Suppressor macrophage treated with lipopolysaccharide for 4 hours (primary cell): ENCODE measurements at regions not wholly inside any gene's neighbourhood (a gene's known extent, or its start where the extent isn't known, plus 50 kb on each side); places are given as distances from the start of the nearest gene placed in this dataset.
"Not testable (repeated sequence)": the region's sequence is repeated elsewhere in the genome, so short reads cannot be mapped to it uniquely, and the experiment has no call there.

Source experiments
- DNase-seq: peaks from one replicate; pipeline ENCODE4 v3.0.0-alpha.2; 2020

DNA sequence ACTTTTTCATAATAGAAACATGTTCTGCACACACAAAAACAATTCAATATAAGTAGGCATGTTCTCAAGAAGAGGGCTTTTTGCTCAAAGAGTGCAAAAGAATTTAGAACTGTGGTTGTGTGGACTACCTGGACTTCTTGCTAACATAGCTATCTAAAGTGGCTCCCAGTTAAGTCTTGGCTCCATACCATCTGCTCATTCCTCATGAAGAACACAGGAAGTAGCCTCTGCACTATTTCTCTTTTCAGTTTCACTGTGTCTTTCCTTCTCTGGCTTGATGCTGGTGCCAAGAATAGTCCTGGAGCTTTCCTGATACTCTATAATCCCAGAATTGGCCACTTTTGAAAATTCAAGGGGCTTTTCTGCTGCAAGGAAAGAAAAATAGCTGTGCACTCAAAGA, 127.4 kb downstream of the CCER1 start:
- DNase-seq: no peak

DNA sequence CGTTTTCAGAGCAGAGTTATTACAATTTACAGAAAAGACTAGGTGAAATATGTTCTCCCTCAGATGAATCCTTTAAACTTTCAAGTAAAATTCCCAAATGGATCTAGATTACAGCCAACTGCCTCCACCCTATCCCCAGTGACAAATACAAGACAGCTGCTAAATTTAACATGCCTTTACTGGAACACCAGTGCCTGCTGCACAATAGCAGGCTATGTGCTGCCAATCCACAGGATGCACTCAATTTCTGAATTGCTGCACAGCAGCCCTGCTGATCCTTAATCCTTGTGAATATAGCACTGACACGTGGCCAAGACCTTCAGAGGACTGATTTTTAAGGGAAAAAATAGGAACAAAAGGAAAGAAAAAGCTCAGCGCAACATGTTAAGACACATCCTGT, 128.9 kb downstream of the CCER1 start:
- DNase-seq: no peak

DNA sequence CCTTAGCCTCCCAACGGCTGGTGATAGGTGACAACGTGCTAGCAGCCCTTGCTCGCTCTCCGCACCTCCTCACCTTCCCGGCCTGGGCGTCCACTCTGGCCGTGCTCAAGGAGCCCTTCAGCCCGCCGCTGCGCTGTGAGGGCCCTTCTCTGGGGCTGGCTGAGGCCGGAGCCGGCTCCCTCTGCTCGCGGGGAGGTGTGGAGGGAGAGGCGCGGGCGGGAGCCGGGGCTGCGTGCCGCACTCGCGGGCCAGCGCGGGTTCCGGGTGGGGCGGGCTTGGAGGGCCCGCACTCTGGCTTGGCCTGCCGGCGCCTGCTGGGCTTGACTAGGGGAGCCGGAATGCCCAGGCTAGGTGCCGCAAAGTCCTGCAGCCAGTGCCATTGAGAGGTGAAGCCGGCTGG, 131.1 kb downstream of the CCER1 start:
- DNase-seq: no peak

- DNase-seq: no peak
Measured at GRCh38 chr12:90819709-90820108, 135.3 kb downstream of the CCER1 start.

GRCh38 chr12:90816353-90817089, 138.5 kb downstream of the CCER1 start:
- DNase-seq: no peak

DNA sequence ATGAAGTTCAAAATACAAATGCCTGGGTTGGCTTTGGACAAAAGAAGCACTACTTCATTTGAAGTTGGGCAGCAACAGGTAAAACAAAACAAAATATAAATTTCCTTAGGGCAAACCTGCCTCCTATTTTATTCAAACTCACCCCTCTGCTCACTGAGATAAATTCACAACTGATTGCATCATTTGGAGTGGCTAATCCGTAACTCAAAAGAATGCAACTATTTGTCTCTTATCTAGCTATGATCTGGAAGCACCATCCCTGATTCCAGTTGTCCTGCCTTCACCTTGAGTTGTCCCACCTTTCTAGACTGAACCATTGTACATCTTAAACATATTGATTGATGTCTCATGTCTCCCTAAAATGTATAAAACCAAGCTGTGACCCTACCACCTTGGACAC, 145.0 kb downstream of the CCER1 start:
- no peak for DNase-seq

- DNase-seq: no peak
Measured at GRCh38 chr12:90808568-90808967, 146.4 kb downstream of the CCER1 start.

- no peak for DNase-seq
Measured at GRCh38 chr12:90802727-90803126, 152.2 kb downstream of the CCER1 start.

GRCh38 chr12:90801776-90802175, 153.2 kb downstream of the CCER1 start:
- no peak for DNase-seq

GRCh38 chr12:90794212-90794611, 160.8 kb downstream of the CCER1 start:
- no peak for DNase-seq

- DNase-seq: not testable (repeated sequence)
Measured at GRCh38 chr12:90792718-90793117, 162.3 kb downstream of the CCER1 start.

GRCh38 chr12:90791445-90791844, 163.5 kb downstream of the CCER1 start:
- DNase-seq: no peak

GRCh38 chr12:90790747-90791146, 164.2 kb downstream of the CCER1 start:
- no peak for DNase-seq

- DNase-seq: no peak
Measured at GRCh38 chr12:90773491-90773890, 181.5 kb downstream of the CCER1 start.

GRCh38 chr12:90770861-90771260, 184.1 kb downstream of the CCER1 start:
- DNase-seq: no peak

DNA sequence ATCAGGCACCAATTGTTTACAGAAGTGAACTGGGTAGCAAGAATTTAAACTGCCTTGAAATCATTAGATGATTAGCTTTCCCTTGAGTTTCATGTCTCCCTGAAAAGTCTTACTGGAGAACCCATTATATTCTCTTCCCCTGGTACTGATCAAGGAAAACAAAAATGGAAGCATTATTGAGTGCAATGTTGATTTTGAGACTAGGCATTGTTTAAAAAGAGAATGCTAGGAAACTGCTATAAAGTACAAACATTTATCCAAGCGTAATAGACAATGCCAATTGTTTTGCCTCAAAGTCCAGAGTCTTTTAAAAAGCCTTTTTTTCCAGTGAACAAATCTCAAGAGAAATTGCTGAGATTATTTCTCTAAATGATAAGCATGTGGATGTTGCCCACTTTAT, 197.0 kb downstream of the CCER1 start:
- no peak for DNase-seq

GRCh38 chr12:90745211-90745610, 209.8 kb downstream of the CCER1 start:
- no peak for DNase-seq

- DNase-seq: no peak
Measured at GRCh38 chr12:90741611-90742010, 213.4 kb downstream of the CCER1 start.

- DNase-seq: no peak
Measured at GRCh38 chr12:90729736-90730135, 225.2 kb downstream of the CCER1 start.

GRCh38 chr12:90712671-90713070, 242.3 kb downstream of the CCER1 start:
- DNase-seq: no peak

GRCh38 chr12:90710711-90711110, 244.3 kb downstream of the CCER1 start:
- DNase-seq: no peak

DNA sequence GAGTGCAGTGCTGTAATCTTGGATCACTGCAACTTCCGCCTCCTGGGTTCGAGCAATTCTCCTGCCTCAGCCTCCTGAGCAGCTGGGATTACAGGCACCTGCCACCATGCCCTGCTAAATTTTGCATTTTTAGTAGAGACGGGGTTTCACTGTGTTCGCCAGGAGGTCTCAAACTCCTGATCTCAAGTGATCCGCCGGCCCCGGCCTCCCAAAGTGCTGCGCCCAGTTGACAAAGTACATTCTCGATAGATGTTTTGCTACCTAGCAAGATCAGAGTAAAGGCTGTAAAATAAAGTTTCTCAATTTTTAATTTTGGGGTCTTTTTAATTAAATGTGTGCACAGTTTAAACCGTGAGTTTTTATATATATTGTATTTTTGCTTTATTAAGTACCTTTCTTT, 248.9 kb downstream of the CCER1 start:
- DNase-seq: no peak

DNA sequence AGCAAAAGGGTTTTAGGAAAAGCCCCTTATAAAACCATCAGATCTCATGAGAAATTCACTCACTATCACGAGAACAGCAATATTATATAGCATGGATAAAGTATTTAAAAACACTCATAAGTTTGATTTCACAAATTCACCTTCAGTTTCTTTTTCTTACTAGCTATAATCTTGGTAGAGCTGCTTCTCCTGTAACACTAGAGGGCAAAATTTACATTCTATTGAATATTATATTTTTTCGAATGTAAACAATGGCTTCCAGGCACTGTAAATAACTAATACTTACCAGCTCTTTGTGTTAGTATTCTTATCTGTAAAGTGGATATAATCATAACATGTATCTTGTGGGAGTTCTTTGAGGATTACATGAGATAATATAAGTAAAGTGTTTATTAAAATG, 259.6 kb downstream of the CCER1 start:
- DNase-seq: no peak

GRCh38 chr12:90690120-90690519, 264.9 kb downstream of the CCER1 start:
- DNase-seq: no peak

- not testable (repeated sequence) for DNase-seq
Measured at GRCh38 chr12:90687682-90688081, 267.3 kb downstream of the CCER1 start.
